Body of pancreas (tissue), 4 donors: ENCODE measurements at regions not wholly inside any gene's neighbourhood (a gene's known extent, or its start where the extent isn't known, plus 50 kb on each side); places are given as distances from the start of the nearest gene placed in this dataset.

Experiments used
- ATAC-seq: fragments of 150-250 bp; one replicate; pipeline ENCODE4 v1.9.1; 2016
- DNase-seq, 4 donors: peaks; one replicate each; pipeline ENCODE4 v3.0.0-alpha.2; 2019
- H3K27ac ChIP-seq, 4 donors: fragments of 200-600 bp; sonication (generic); 1 replicate in 3 of 4; 2 replicates in 1 of 4; pipeline versions ENCODE4 v1.5.1 to v1.6.1; 2016 to 2019; ENCODE audit warnings: mild to moderate bottlenecking in 1 of 4, mixed read lengths in 1 of 4, moderate library complexity in 1 of 4
- H3K27me3 ChIP-seq, 2 donors: fragments of 200-600 bp; sonication (generic); one replicate each; pipeline ENCODE4 v1.6.0; 2016; ENCODE audit warnings: mild to moderate bottlenecking in 1 of 2
- H3K36me3 ChIP-seq, 2 donors: fragments of 200-600 bp; sonication (generic); replicated peaks in 1 of 2; 2 replicates each; pipeline ENCODE4 v1.5.1; 2016; ENCODE audit warnings: low read depth in 2 of 2; ENCODE audit not compliant: insufficient read depth in 1 of 2
- H3K4me1 ChIP-seq: fragments of 200-600 bp; sonication (generic); one replicate; pipeline ENCODE4 v1.6.0; 2016
- H3K4me3 ChIP-seq, 2 donors: fragments of 200-600 bp; sonication (generic); 1 replicate in 1 of 2; 2 replicates in 1 of 2; pipeline ENCODE4 v1.5.1; 2016 to 2019
- H3K9me3 ChIP-seq, 3 donors: fragments of 200-600 bp; sonication (generic); 1 replicate in 2 of 3; 2 replicates in 1 of 3; pipeline ENCODE4 v1.5.1; 2016
- CTCF ChIP-seq, 7 experiments: fragments of 450-650 bp in 4 of 7; fragments of 200-600 bp in 3 of 7; sonication (generic) in 3 of 7; IDR thresholded peaks; one replicate each; pipeline ENCODE4 v1.5.1; 2016 to 2019; ENCODE audit warnings: antibody characterized with exemption in 7 of 7
- POLR2A ChIP-seq, 3 donors: fragments of 450-650 bp; IDR thresholded peaks; one replicate each; pipeline ENCODE4 v1.6.1; 2016; ENCODE audit warnings: antibody characterized with exemption in 3 of 3, mild to moderate bottlenecking in 2 of 3
- WGBS, 2 donors: methylation state at CpG; one replicate each; pipeline ENCODE4 v1.1.5; 2017; 5-methylcytosine and 5-hydroxymethylcytosine counted together
- intact Hi-C: fragments of 100-400 bp; cut with DNase I; formaldehyde crosslinking; loops from one replicate; pipeline ENCODE4 v1.15.1; 2023

GRCh38 chr4:82136161-82136801, 237.5 kb downstream of the HNRNPD start:
- Histone ChIP-seq H3K4me3 (no peak overlapping the region), H3K27ac (no peak overlapping the region), H3K4me1 (no peaks in the 10 kb centered on the region), H3K9me3 (no peaks in the 10 kb centered on the region), H3K36me3 (no peaks in the 10 kb centered on the region), H3K27me3 (no peaks in the 10 kb centered on the region)
- ATAC-seq (no peak), DNase-seq (no peak)
- TF ChIP-seq CTCF (IDR thresholded peaks at IDR 0.05), result no peak
- TF ChIP-seq POLR2A (IDR thresholded peaks at IDR 0.05), result no peak
- 40 to 57% methylated on average over 2 of the region's 2 CpGs for WGBS, 2 donors
- intact Hi-C loops, result no loop called here

GRCh38 chr4:82128355-82128754, 245.4 kb downstream of the HNRNPD start:
- H3K4me3 ChIP-seq, result no peak overlapping the region
- no peak overlapping the region for H3K27ac ChIP-seq
- intact Hi-C loops, result no loop called here
- DNase-seq, result no peak
- TF ChIP-seq POLR2A (IDR thresholded peaks at IDR 0.05) (no peak), CTCF (IDR thresholded peaks at IDR 0.05) (no peak)
- no peaks in the 10 kb centered on the region for H3K27me3 ChIP-seq
- WGBS, 2 donors, result 65 to 77% methylated on average over 4 of the region's 4 CpGs
- ATAC-seq, result no peak
- H3K4me1 ChIP-seq, result no peaks in the 10 kb centered on the region
- H3K9me3 ChIP-seq, result no peaks in the 10 kb centered on the region
- no peaks in the 10 kb centered on the region for H3K36me3 ChIP-seq

GRCh38 chr4:82126512-82127040, 247.2 kb downstream of the HNRNPD start:
- H3K27ac ChIP-seq, result no peak overlapping the region
- ATAC-seq, result no peak
- H3K4me3 ChIP-seq, result no peak overlapping the region
- H3K4me1 ChIP-seq, result no peaks in the 10 kb centered on the region
- no peaks in the 10 kb centered on the region for H3K9me3 ChIP-seq
- DNase-seq, result no peak
- no peaks in the 10 kb centered on the region for H3K27me3 ChIP-seq
- intact Hi-C loops, result no loop called here
- no peaks in the 10 kb centered on the region for H3K36me3 ChIP-seq
- TF ChIP-seq CTCF (IDR thresholded peaks at IDR 0.05) (no peak), POLR2A (IDR thresholded peaks at IDR 0.05) (no peak)
- 61 to 63% methylated on average over 5 of the region's 5 CpGs for WGBS, 2 donors

- no peaks in the 10 kb centered on the region for H3K36me3 ChIP-seq
- no peak for ATAC-seq
- DNase-seq, result no peak
- no peak for TF ChIP-seq CTCF (IDR thresholded peaks at IDR 0.05)
- no peak for TF ChIP-seq POLR2A (IDR thresholded peaks at IDR 0.05)
- H3K4me3 ChIP-seq, result no peak overlapping the region
- 65 to 79% methylated on average over 6 of the region's 6 CpGs for WGBS, 2 donors
- intact Hi-C loops, result no loop called here
- no peak overlapping the region for H3K27ac ChIP-seq
- H3K27me3 ChIP-seq, result no peaks in the 10 kb centered on the region
- no peaks in the 10 kb centered on the region for H3K4me1 ChIP-seq
- H3K9me3 ChIP-seq, result no peaks in the 10 kb centered on the region
Observed at GRCh38 chr4:82125787-82126297, 247.9 kb downstream of the HNRNPD start.
